ENCODE measurements at regions not wholly inside any gene's neighbourhood (a gene's known extent, or its start where the extent isn't known, plus 50 kb on each side); places are given as distances from the start of the nearest gene placed in this dataset.
"Not testable (repeated sequence)": the region's sequence is repeated elsewhere in the genome, so short reads cannot be mapped to it uniquely, and the experiment has no call there.

- no peaks in the 10 kb centered on the region for H3K27me3 ChIP-seq (ENCODE audit: insufficient read depth, low read depth, severe bottlenecking)
- no peaks in the 10 kb centered on the region for H3K36me3 ChIP-seq
- no peaks in the 10 kb centered on the region for H3K9me3 ChIP-seq (ENCODE audit: severe bottlenecking)
- no peak overlapping the region for H3K4me3 ChIP-seq (ENCODE audit: low read depth, low read length)
- TF ChIP-seq, protein P1, sequence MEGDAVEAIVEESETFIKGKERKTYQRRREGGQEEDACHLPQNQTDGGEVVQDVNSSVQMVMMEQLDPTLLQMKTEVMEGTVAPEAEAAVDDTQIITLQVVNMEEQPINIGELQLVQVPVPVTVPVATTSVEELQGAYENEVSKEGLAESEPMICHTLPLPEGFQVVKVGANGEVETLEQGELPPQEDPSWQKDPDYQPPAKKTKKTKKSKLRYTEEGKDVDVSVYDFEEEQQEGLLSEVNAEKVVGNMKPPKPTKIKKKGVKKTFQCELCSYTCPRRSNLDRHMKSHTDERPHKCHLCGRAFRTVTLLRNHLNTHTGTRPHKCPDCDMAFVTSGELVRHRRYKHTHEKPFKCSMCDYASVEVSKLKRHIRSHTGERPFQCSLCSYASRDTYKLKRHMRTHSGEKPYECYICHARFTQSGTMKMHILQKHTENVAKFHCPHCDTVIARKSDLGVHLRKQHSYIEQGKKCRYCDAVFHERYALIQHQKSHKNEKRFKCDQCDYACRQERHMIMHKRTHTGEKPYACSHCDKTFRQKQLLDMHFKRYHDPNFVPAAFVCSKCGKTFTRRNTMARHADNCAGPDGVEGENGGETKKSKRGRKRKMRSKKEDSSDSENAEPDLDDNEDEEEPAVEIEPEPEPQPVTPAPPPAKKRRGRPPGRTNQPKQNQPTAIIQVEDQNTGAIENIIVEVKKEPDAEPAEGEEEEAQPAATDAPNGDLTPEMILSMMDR (IDR thresholded peaks at IDR 0.05; ENCODE audit: low read depth, low read length) = peak; percentile 86
- peak; percentile 69 for DNase-seq
- no peak overlapping the region for H3K27ac ChIP-seq
These were observed 99.9 kb downstream of the ANKRD18B start for GRCh38 chr9:33623658-33624586.

DNA sequence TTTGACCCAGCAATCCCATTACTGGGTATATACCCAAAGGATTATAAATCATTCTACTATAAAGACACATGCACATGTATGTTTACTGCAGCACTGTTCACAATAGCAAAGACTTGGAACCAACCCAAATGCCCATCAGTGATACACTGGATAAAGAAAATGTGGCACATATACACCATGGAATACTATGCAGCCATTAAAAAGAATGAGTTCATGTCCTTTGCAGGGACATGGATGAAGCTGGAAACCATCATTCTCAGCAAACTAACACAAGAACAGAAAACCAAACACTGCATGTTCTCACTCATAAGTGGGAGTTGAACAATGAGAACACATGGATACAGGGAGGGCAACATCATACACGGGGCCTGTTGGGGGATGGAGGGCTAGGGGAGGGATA, 104.3 kb downstream of the ANKRD18B start:
- H3K36me3 ChIP-seq; H3K27me3 ChIP-seq (ENCODE audit: insufficient read depth, low read depth, severe bottlenecking); H3K9me3 ChIP-seq (ENCODE audit: severe bottlenecking); DNase-seq; H3K4me3 ChIP-seq (ENCODE audit: low read depth, low read length); H3K27ac ChIP-seq: not testable (repeated sequence)

DNA sequence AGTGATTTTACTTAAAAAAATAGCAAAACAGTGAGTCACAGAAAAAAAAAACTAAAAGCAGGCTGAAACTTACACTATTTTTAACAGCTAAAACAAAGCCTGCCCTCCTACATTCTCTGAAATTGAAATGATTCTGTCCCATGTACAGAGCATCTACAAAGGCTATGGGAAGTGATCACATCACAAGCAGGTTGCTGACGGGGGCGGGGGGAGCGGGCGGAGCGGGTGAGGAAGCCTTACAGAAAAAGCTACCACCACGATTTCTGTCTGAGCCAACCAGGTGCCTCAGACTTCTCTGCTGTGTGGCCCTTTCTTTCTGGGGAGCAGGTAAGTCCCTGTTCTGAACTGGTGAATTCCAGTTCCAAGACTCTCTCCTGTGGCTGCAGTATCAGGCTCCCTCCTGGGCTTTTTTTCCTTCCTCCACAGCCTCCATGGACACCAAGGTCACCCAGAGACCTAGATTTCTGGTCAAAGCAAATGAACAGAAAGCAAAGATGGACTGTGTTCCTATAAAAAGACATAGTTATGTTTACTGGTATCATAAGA, 104.9 kb downstream of the ANKRD18B start:
- H3K9me3 ChIP-seq (ENCODE audit: severe bottlenecking) = no peaks in the 10 kb centered on the region
- TF ChIP-seq, protein P1 (IDR thresholded peaks at IDR 0.05; ENCODE audit: low read depth, low read length) = no peak
- H3K36me3 ChIP-seq = no peaks in the 10 kb centered on the region
- H3K4me3 ChIP-seq (ENCODE audit: low read depth, low read length) = no peak overlapping the region
- H3K27ac ChIP-seq = no peak overlapping the region
- DNase-seq = no peak
- no peaks in the 10 kb centered on the region for H3K27me3 ChIP-seq (ENCODE audit: insufficient read depth, low read depth, severe bottlenecking)

DNA sequence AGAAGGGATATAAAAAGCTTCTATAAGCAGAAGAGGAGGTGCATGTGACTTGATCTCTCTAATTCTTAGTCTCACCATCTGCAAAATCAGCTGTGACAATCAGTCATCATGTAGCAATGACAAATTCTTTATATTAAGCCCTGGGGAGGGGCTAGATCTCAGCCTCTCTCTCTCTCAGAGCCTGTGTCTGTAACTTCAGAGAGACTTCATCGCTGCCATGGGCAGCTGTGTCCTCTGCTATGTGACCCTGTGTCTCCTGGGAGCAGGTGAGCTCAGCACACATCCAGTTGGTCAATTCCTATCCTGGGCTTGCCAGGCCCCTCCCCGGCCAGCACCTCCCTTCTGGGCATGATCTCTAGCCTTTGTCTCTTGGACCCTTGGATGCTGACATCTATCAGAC, 109.6 kb downstream of the ANKRD18B start:
- DNase-seq = no peak

DNA sequence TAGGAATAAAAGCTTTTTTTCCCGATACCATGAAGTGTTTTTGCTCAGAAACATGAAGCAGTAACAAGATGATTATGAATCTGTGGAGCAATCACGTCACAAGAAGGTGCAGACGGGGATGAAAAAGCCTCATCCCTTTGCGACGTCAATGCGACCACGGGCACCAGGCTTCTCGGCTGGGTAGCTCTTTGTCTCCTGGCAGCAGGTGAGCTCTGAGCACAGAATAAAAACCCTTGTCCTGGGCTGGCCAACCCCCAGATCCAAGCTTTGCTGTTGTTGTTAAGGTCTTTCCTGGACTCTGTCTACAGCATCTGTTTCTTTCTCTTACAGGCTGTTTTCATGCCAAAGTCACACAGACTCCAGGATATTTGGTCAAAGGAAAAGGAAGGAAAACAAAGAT, 113.8 kb downstream of the ANKRD18B start:
- no peak overlapping the region for H3K27ac ChIP-seq
- TF ChIP-seq, protein P1 (IDR thresholded peaks at IDR 0.05; ENCODE audit: low read depth, low read length) = no peak
- H3K4me3 ChIP-seq (ENCODE audit: low read depth, low read length) = no peak overlapping the region
- no peak for DNase-seq
- no peaks in the 10 kb centered on the region for H3K36me3 ChIP-seq
- no peaks in the 10 kb centered on the region for H3K27me3 ChIP-seq (ENCODE audit: insufficient read depth, low read depth, severe bottlenecking)
- no peaks in the 10 kb centered on the region for H3K9me3 ChIP-seq (ENCODE audit: severe bottlenecking)

More for the DNA sequence above, 109.6 kb downstream of the ANKRD18B start:
- Histone ChIP-seq H3K27me3 (ENCODE audit: insufficient read depth, low read depth, severe bottlenecking) (no peaks in the 10 kb centered on the region), H3K9me3 (ENCODE audit: severe bottlenecking) (no peaks in the 10 kb centered on the region), H3K4me3 (ENCODE audit: low read depth, low read length) (no peak overlapping the region), H3K27ac (no peak overlapping the region), H3K36me3 (no peaks in the 10 kb centered on the region)
- TF ChIP-seq, protein P1 (IDR thresholded peaks at IDR 0.05; ENCODE audit: low read depth, low read length) = no peak

- TF ChIP-seq, protein P1 (IDR thresholded peaks at IDR 0.05; ENCODE audit: low read depth, low read length) = no peak
- Histone ChIP-seq H3K9me3 (ENCODE audit: severe bottlenecking) (no peaks in the 10 kb centered on the region), H3K36me3 (no peaks in the 10 kb centered on the region), H3K4me3 (ENCODE audit: low read depth, low read length) (no peak overlapping the region), H3K27ac (no peak overlapping the region), H3K27me3 (ENCODE audit: insufficient read depth, low read depth, severe bottlenecking) (no peaks in the 10 kb centered on the region)
- DNase-seq = no peak
These were observed 114.4 kb downstream of the ANKRD18B start for GRCh38 chr9:33638391-33638915.
